ENCODE measurements at regions not wholly inside any gene's neighbourhood (a gene's known extent, or its start where the extent isn't known, plus 50 kb on each side); places are given as distances from the start of the nearest gene placed in this dataset.

GRCh38 chr1:168643152-168643551, 66.7 kb downstream of the XCL1 start:
- 65 to 90% (median 82%) methylated on average over 2 of the region's 2 CpGs for WGBS, 4 donors
- Histone ChIP-seq H3K36me3 (replicated peaks in 1 of 2) (no peaks in the 10 kb centered on the region), H3K4me1 (replicated peaks in 1 of 2) (no peaks in the 10 kb centered on the region), H3K27me3 (no peaks in the 10 kb centered on the region), H3K27ac (no peak overlapping the region), H3K9me3 (replicated peaks in 1 of 3) (no peaks in the 10 kb centered on the region), H3K4me3 (no peak overlapping the region)
- DNase-seq, result no peak
- TF ChIP-seq POLR2A (IDR thresholded peaks at IDR 0.05), result no peak
- TF ChIP-seq CTCF (IDR thresholded peaks at IDR 0.05), result no peak
- intact Hi-C loops (cut with DNase I), result no loop called here

Data from adrenal gland (tissue), 9 donors.